ENCODE measurements at regions not wholly inside any gene's neighbourhood (a gene's known extent, or its start where the extent isn't known, plus 50 kb on each side); places are given as distances from the start of the nearest gene placed in this dataset.

DNA sequence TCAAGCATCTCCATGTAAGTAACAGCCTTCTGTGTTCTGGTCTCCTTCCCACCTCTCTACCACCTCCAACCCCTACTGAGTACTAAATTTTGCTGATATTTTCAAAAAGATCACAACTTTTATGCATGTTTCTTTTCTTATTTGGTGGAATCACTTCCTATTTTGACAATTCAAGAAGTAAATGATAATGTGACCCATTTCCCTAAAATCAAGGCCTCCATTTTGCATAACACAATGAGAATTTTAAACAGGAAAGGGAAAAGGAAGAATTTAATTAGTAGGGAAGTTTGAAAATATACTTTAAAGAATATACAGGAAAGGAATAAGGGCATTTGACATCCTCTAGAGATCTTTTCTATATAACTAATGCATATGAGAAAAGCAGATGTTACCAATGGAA lies 212.9 kb upstream of the RASA1 start:
- TF ChIP-seq CTCF (IDR thresholded peaks at IDR 0.05) (no peak), POLR2AphosphoS5 (IDR thresholded peaks at IDR 0.05) (no peak)

Measured in breast epithelium (tissue), 3 donors.